Stomach (tissue), 4 donors: ENCODE measurements at regions not wholly inside any gene's neighbourhood (a gene's known extent, or its start where the extent isn't known, plus 50 kb on each side); places are given as distances from the start of the nearest gene placed in this dataset.

Experiments
- CTCF ChIP-seq, 7 experiments: fragments of 450-650 bp in 4 of 7; fragments of 200-600 bp in 3 of 7; sonication (generic) in 3 of 7; IDR thresholded peaks; one replicate each; pipeline ENCODE4 v1.5.1; 2016 to 2019; ENCODE audit warnings: antibody characterized with exemption in 7 of 7, control low read depth in 2 of 7, mild to moderate bottlenecking in 1 of 7
- EP300 ChIP-seq: sonication (generic); formaldehyde crosslinking; IDR thresholded peaks from one replicate; pipeline ENCODE4 v1.6.1; 2017; ENCODE audit warnings: antibody characterized with exemption
- POLR2A ChIP-seq, 4 donors: fragments of 450-650 bp; IDR thresholded peaks; one replicate each; pipeline ENCODE4 v1.6.1; 2016; ENCODE audit warnings: antibody characterized with exemption in 4 of 4, control low read depth in 2 of 4, mild to moderate bottlenecking in 1 of 4, moderate library complexity in 1 of 4
- POLR2AphosphoS5 ChIP-seq, 3 donors: sonication (generic); formaldehyde crosslinking; IDR thresholded peaks; one replicate each; pipeline ENCODE4 v1.6.1; 2016; ENCODE audit warnings: antibody characterized with exemption in 3 of 3

GRCh38 chr7:63087575-63088190 lies 911.0 kb upstream of the ZNF722 start:
- no peak for TF ChIP-seq CTCF (IDR thresholded peaks at IDR 0.05)
- no peak for TF ChIP-seq POLR2A (IDR thresholded peaks at IDR 0.05)
- no peak for TF ChIP-seq POLR2AphosphoS5 (IDR thresholded peaks at IDR 0.05)
- TF ChIP-seq EP300 = no peak
